GM19351 (cell line): ENCODE measurements at regions not wholly inside any gene's neighbourhood (a gene's known extent, or its start where the extent isn't known, plus 50 kb on each side); places are given as distances from the start of the nearest gene placed in this dataset.
"Not testable (repeated sequence)": the region's sequence is repeated elsewhere in the genome, so short reads cannot be mapped to it uniquely, and the experiment has no call there.

Experiments
- ATAC-seq: cut with Tn5 transposase; IDR thresholded peaks from one replicate; pipeline ENCODE4 v1.9.1; 2021; ENCODE audit warnings: mild to moderate bottlenecking, moderate library complexity; ENCODE audit not compliant: unreplicated experiment

GRCh38 chr5:108590799-108591198, 156.9 kb upstream of the FER start:
- ATAC-seq: no peak

- ATAC-seq: no peak
Measured at GRCh38 chr5:108588323-108588722, 159.4 kb upstream of the FER start.

- no peak for ATAC-seq
Measured at GRCh38 chr5:108587821-108588220, 159.9 kb upstream of the FER start.

- ATAC-seq: no peak
Measured at GRCh38 chr5:108581026-108581425, 166.7 kb upstream of the FER start.

GRCh38 chr5:108579236-108579635, 168.5 kb upstream of the FER start:
- ATAC-seq: no peak

- ATAC-seq: no peak
Measured at GRCh38 chr5:108578791-108579190, 168.9 kb upstream of the FER start.

- no peak for ATAC-seq
Measured at GRCh38 chr5:108567429-108567828, 180.3 kb upstream of the FER start.

- ATAC-seq: no peak
Measured at GRCh38 chr5:108564441-108564840, 182.5 kb upstream of the FBXL17 start.

- no peak for ATAC-seq
Measured at GRCh38 chr5:108562205-108562454, 180.2 kb upstream of the FBXL17 start.

- no peak for ATAC-seq
Measured at GRCh38 chr5:108561416-108562204, 179.7 kb upstream of the FBXL17 start.

- ATAC-seq: no peak
Measured at GRCh38 chr5:108560581-108560980, 178.7 kb upstream of the FBXL17 start.

GRCh38 chr5:108560166-108560565, 178.3 kb upstream of the FBXL17 start:
- ATAC-seq: no peak

- not testable (repeated sequence) for ATAC-seq
Measured at GRCh38 chr5:108558840-108559239, 176.9 kb upstream of the FBXL17 start.

GRCh38 chr5:108558142-108558541, 176.2 kb upstream of the FBXL17 start:
- ATAC-seq: not testable (repeated sequence)

- ATAC-seq: no peak
Measured at GRCh38 chr5:108557686-108558085, 175.8 kb upstream of the FBXL17 start.

GRCh38 chr5:108556441-108557145, 174.7 kb upstream of the FBXL17 start:
- ATAC-seq: no peak

GRCh38 chr5:108548684-108549596, 167.0 kb upstream of the FBXL17 start:
- no peak for ATAC-seq

GRCh38 chr5:108546939-108547338, 165.0 kb upstream of the FBXL17 start:
- ATAC-seq: no peak

GRCh38 chr5:108545301-108545700, 163.4 kb upstream of the FBXL17 start:
- no peak for ATAC-seq

- ATAC-seq: peak; percentile 68
Measured at GRCh38 chr5:108543486-108543885, 161.6 kb upstream of the FBXL17 start.

- peak; percentile 79 for ATAC-seq
Measured at GRCh38 chr5:108541836-108542235, 159.9 kb upstream of the FBXL17 start.

- ATAC-seq: no peak
Measured at GRCh38 chr5:108536321-108536720, 154.4 kb upstream of the FBXL17 start.
